HTR-8/SVneo (cell line): ENCODE measurements at regions not wholly inside any gene's neighbourhood (a gene's known extent, or its start where the extent isn't known, plus 50 kb on each side); places are given as distances from the start of the nearest gene placed in this dataset.

Experiments used
- DNase-seq: peaks from one replicate; pipeline ENCODE4 v3.0.0; 2011; ENCODE audit warnings: low spot score, mixed read lengths; ENCODE audit not compliant: insufficient read length
- FAIRE-seq: peaks from 2 replicates; lab custom pipeline; 2011; peaks lifted over from hg19 to GRCh38; lab: Jason Lieb, UNC

DNA sequence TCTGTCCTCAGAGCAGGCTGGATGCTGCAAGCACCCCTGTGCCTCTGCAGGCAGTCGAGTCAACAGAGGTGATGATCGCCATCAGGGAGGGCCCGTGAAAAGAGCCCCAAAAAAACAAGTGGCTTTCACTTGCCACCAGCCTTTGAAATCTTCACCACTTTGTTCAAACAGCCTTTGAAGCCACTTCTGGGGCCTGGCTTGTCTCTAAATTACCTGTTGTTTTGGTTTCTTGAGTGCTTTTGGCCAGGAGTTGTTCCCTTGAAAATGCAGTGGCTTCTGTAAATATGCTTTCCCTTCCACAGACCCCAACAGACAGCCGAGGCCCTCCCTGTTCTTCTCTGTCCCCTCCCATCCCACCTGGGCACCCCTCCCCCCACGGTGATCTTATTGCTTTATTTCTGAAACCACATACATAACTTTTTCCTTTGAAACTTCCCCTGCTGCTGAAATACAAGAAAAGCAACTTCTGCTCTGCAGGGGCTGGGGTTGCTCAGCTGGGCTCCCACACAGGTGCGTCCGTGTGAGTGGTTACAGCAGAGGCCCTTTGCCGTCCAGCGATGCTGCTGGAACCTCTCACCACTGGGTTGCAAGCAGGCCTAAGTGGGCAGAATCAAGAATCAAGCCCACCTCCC, 283.8 kb upstream of the SHH start:
- FAIRE-seq (no peak), DNase-seq (no peak)

DNA sequence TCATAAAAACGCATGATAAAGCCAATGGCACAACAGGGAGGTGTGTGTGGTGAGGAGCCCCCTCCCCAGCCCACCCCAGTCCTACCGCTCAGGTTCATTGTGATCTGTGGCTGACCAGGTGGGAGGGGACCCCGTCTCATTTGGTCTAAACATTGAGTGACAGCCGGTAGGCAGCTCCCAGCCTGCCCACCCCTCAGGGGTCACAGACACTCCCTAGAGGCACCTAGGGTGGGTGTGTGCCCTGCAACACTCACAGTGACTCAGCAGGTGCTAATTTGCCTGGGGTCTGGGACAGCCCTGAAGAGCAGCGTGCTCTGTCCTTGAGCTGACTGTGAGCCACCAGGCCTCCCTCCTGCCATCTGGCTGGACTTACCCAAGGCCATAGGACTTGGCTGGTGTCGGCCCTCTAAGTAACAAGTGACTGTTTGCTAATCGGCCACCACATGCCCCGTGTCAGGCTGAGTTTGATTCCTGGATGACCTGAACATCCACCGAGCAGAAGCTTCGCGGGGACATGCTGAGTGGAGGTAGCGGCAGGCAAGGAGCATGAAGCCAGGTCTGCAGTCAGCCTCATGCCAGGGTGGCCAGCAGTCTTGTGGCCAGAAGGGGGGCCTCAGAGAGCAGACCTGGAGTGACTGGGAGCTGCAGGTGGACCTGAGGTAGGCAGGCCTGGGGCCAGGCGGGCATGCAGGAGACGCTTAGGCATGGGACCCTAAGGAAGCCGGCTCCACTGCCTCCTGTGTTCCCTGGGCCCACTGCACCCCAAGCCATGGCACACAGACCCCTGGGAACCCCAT, 282.3 kb upstream of the SHH start:
- FAIRE-seq: no peak

DNA sequence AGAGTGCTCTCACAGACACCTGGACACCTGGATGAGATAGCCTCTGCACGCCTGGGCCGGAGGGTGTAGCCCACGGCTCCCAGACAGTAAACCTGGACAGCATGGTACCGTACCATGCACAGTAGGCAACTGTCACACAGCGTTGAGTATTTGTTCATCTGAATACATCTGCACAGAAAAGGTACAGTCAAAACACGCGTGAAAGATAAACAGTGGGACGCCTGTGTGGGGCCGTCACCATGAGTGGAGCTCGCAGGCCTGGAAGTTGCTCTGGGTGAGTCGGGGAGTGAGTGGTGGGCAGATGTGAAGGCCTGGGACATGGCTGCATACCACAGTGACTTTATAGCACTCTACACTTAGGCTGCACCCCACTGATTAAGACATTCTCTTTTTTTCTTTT, 280.0 kb upstream of the SHH start:
- DNase-seq (no peak), FAIRE-seq (no peak)

More for the DNA sequence above, 282.3 kb upstream of the SHH start:
- no peak for DNase-seq

DNA sequence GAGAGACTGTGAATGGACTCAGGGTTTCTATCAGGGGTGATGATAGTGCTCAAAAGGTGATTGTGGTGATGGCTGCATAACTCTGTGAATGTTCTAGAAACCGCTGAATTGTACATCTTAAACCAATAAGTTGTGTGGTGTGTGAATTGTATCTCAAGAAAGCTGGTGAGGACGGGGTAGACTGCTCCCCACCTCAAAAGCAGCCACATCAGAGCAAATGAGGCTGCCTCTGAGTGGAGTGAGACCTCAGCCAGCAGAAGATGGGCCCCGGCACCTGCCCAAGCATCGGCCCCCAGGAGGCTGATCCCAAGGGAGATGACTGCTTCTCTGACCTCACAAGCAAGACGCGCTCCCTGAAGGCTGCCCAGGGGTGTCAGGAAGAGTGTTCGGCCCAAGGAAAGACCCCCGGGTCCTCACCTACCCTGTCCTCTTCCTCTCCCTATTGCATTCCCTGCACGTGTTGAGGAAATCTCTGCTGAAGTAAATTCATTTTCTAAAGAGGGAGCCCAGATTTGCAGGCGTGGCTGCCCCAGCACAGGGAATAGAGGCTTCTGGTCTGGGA, 279.3 kb upstream of the SHH start:
- DNase-seq (no peak), FAIRE-seq (no peak)

DNA sequence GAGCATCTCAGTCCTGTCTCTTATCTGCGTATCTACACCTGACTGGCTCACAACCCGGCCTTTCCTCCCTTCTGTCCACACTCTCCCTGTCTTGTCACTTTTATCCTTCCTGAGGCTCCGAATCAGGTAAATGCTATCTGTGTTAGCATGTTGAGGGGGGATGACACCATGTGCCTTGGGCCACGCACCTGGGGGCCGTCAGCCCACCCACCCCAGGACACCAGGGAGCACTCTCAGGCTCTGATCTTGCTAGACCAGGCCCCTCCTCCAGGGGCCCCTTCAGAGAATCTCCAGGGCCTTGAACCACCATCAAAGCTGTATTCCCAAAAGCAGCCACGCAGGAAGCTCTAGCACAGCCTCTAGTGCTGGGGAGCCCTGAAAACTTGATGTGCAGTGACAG, 278.7 kb upstream of the SHH start:
- FAIRE-seq: no peak
- DNase-seq: no peak

DNA sequence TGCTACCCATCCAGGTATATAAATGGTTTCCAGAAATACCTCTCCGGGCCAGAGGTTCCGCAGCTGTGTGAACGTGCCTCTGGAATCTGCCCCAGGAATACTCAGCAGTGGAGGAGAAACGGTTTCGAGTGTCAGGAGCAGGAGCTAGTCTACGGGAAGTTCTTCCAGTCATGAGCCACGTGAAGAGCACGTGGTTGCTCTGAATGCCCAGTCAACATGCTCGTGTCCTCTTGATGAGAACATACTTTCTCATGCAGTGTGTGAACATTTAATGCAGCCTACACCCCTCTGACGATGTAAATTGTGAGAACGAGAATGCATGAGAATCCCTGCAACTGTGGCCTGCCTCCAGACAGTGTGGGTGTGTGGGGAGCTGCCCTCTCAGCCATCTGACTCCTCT, 277.0 kb upstream of the SHH start:
- FAIRE-seq (no peak), DNase-seq (no peak)

DNA sequence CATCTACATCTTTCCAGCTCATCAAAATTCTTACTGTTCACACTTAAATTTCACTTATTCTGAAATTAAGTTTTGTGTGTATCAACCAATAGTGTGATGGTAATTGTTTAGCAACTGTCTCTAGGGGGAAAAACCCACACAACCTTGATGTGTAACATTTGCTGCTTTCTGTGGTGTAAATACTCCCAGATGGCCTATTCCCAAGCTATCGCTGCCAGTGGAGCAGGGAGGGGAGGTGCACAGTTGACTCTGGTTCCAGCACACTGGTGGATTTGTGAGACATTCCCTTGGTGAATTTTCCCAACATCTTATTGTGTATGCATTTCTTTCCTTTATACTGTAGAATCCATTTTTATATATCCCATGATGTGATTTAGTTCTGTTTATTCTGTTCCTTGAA, 275.9 kb upstream of the SHH start:
- DNase-seq (no peak), FAIRE-seq (no peak)

DNA sequence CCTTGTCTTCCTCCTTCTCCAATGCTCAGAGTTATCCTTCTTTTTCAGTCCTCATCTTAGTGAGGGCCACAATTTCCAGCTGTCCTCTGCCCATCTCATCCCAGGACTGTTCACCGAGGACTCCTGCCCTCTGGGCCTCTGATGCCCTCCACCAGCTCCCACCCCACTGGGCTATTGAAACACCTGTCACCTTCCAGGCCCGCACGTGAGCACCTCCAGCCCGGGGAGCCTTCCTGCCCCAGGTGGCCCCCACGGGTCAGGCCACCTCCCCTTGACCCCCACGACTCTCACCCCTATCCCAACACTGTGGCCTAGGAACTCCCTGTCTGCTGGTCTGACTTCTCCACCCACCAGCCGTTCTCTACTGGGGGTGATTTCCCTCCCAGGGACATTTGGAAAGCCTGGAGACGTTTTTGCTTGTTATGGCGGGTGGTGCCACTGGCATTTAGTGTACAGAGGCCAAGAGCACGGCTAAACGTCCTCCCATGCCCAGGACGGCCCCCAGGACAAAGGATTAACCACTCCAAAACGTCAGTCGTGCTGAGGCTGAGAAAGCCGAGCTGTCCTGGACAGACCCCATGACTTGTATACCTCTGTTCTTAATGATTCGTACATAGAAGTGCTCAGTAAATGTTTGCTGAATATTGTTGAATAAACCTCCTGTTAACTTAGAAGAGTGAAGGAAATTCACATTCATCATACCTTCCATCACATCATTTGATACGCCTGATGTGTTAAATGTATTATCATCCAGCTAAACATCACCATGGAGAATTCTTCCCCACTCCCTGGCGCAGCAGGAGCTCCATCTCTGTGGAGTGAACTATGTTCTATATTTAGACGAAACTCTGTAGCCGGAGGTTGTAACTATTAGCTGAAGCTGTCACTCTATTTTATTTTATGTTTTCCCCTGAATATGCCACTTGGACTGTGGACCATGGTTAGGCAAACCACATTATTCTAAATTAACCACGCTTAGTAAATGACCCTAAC, 270.1 kb upstream of the SHH start:
- FAIRE-seq: no peak

DNA sequence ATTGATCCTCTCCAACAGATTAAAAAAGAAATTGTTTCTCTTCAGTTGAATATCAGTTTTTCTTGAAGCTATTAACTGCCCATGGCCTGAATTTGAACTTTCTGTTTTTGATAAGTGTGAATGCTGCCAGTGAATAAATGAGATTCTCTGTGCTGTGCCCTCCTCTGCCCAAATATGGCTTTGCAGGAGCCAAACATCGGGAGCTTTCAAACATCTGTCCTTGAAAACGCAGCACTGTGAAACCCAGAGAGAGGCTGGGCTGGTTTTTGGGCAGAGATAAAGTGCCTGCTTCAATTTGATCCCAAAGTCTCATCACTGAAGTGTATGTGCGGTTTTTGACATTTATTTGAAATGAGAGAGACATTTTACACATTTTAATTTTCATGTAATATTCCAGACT, 268.3 kb upstream of the SHH start:
- DNase-seq: no peak
- no peak for FAIRE-seq

More for the DNA sequence above, 270.1 kb upstream of the SHH start:
- no peak for DNase-seq

DNA sequence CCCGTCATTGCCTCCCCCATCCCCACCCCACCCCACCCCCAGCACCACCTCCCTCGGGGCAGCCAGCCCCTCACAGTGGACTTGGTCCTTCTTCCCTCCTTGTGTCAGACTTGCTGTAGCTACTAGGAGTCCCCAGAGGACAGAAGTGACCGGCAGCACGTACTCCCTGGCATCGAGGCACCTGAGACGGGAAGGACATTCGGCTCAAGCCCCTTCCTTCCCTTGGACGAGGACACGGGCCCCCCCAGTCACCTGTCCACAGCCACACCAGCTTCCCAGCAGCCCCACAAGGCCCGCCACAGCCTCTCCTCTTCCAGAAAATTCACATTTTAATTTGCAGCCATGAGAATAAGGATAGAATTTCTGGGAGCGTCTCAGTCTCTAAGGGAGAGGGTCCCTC, 267.8 kb upstream of the SHH start:
- FAIRE-seq (no peak), DNase-seq (no peak)

DNA sequence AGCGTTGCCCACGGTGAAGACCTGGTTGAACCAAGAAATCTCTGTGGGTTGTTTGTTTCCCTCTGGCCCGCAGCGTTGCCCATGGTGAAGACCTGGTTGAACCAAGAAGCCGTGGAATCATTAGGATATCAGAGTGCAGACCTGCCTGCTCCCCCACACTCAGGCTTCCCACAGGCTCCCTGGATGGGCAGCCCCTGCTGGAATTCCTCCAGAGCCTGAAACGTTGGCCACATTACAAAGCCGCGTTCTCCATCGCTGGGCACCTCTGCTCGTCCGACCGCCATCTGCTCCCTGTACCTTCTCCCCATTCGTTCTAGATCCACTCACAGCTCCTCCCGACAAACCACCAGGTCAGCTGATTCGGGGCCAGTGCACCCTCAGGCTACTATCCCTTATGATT, 266.9 kb upstream of the SHH start:
- DNase-seq: no peak
- no peak for FAIRE-seq

DNA sequence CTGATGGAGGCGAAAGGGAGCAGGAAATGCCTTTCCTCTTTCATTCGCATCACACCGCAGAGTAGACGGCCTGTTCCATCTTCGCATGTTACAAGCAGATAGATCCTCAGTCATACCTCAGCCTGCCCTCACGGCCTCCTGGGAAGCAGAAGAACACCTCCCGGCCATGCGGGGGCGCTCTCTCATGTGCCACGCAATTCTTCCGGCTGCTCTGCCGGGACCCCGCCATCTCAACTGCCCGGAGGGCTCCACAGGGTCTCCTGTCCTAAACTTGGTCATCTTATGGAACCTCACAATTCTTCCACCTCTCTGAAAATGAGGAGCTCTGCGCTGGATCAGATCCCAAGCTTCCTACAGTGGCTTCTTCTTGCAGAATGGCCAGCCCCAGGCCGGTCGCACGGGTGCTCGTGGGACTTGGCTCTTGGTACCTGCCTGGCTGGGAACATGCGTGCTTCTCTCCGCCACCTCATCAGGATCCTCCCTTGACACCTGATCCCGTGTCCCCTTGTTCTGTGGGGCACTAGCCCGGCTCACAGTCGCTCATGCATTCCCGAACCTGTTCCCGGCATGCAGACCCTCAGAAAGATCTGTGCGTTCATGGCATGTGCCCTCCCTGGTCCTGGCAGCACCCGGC, 262.8 kb upstream of the SHH start:
- DNase-seq: no peak
- FAIRE-seq: no peak

DNA sequence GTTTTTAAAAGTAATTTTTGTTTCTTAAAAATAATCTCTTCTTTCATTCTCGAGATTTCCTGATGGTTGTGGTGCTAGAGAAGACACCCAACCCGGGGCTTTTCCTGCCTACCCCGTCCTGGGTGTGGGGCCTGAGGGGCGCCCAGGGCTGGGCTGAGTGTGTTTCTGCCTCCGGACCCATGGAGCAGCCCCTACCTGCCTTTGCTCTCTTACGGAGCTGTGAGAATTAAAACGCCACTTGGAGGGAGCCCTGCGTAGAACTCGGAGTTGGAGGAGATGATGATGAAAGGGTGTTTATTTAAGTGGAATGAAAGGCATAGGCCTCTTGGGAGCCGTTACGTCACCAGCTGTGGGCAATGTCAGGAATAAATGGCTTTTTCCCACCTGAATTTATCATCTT, 261.8 kb upstream of the SHH start:
- FAIRE-seq (no peak), DNase-seq (no peak)

DNA sequence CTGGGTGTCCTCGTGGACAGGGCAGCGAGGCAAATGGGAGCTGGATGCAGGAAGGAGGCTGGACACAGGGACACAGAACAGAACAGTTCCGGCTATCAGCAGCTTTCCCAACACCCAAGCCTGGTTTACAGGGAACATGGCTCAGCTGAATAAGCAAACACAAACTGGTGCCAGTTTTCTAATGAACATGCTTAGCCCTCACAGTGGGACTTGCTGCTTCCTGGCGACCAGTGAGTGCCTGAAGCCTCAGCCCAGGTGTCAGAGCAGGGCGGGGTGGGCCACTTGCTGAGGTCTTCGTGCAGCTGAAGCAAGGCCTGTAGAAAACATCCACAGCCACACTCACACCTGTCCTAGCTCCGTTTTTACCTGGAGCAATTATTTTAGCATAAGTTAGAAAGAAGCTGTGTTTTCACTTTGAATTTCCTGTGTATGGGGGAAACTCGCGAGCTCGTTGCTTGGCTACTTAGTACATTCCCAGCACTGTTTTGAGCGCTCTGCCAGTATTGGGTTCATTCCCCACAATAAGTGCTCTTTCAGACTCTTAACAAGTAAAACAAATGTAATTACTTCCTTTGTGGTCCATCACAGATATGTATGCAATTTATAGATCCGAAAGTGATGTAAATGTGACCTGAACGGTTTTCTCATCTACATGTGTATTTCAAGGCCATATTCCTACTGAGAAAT, 261.2 kb upstream of the SHH start:
- DNase-seq (no peak), FAIRE-seq (no peak)

DNA sequence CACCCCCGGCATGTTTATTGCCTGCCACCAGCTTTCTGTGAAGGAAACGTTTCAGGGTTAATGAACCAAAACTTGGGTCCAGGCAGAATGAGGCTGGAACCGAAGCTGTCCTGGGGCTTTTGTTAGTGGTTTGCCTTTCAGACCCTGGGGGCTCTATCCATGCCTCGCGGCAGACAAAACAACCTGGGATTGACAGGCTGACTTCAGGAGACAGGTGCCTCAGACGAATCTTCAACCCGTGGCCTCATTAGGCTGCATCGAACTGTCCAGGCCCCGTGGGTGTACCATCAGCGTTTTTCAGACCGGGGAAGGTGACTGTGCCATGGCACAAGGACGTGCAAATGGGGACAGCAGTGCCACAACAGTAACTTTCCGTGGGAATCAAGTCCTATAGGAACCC, 259.3 kb upstream of the SHH start:
- DNase-seq (no peak), FAIRE-seq (no peak)

DNA sequence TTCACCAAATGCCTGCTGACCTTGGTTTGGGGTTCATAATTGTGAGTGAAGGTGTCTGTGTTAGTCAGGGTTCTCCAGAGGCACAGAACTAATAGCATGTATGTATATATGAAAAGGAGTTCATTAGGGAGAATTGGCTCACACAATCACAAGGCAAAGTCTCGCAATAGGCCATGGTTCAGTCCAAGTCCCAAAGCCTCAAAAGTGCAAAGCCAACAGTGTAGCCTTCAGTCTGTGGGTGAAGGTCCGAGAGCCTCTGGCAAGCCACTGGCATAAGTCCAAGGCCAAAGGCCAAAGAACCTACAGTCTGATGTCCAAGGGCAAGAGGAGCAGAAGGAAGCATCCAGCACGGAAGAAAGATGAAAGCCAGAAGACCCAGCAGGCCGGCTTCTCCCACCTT, 257.6 kb upstream of the SHH start:
- FAIRE-seq (no peak), DNase-seq (no peak)

DNA sequence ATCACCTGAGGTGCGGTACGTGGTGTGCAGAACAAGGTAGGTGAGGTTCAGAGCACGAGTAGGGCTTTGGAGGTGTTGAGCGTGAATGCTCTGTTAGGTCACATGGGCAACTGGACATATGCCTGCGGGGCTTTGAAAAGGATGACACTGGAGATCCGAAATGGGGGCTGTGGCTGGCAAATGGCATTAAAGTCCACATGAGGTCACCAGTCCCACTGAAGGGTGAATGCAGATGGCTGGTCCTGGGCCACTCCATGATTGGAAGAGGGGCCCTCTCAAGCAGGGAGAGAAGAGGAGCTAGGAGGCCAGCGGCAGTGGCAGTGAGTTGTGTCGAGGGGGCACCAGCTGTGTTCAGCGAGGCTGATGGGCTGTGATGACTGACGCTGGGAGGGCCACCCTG, 254.9 kb upstream of the SHH start:
- DNase-seq (no peak), FAIRE-seq (no peak)

DNA sequence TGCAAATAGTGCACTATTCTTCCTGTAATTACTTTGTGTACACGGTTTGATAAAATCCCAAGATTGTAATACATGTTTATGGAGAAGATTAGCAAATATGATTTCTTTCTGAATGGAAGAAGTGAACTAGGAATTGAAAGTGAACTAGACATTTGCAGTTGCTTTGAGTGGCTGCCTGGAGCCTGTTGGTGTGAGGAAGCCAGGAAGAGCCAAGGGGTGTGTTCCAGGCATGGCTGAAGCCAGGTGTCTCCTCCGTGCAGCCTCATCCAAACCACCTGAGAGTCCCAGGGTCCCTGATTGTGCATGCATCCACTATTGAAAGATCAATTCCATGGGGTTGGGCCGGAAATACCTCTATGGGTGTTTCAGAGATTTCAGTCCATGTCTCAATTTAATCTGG, 253.1 kb upstream of the SHH start:
- FAIRE-seq: no peak
- no peak for DNase-seq

DNA sequence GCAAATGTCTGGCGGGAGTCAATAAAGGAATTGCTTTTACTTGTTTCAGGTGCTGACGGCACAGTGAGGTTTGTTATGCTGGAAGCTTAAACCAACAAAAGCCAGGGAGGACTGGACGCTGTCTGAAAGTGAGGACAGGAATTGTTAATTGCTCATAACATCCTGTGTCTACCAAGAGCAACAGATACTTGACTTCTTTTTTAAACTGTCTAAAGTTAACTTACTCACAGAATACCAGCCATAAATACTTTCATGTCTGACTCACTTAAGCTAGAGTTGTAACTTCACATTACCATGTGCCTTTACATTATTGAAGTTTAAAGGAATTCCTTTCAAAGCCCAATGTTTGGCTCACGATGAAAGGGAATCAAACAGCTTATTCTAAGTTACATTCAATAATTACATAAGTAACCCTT, 252.7 kb upstream of the SHH start:
- DNase-seq: peak; percentile 5
- FAIRE-seq: no peak
